ENCODE measurements at regions not wholly inside any gene's neighbourhood (a gene's known extent, or its start where the extent isn't known, plus 50 kb on each side); places are given as distances from the start of the nearest gene placed in this dataset.

DNA sequence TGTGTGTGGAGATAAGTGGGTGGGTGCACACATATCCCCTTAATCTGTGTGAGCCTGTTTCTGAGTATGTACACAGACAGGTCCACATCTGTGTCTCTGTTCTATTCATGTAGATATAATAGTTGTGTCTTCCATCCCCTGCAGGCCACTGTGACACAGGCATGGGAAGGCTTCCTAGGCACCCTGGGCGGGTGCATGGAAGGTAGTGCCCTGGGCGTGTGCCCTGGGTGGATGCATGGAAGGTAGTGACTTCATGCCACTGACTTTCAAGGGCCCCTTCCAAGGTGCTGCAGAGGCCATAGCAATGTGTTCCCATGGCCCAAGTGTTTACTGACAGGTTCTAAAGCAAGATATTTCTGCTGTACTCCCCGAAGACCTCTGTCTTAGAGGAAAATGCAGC, 462.5 kb upstream of the HS6ST1 start:
- Histone ChIP-seq H3K4me1 (no peaks in the 10 kb centered on the region), H3K27me3 (no peaks in the 10 kb centered on the region), H3K4me3 (ENCODE audit: low read depth, low read length) (no peak overlapping the region), H3K36me3 (no peaks in the 10 kb centered on the region), H3K9me3 (no peaks in the 10 kb centered on the region)
- TF ChIP-seq, protein P1, sequence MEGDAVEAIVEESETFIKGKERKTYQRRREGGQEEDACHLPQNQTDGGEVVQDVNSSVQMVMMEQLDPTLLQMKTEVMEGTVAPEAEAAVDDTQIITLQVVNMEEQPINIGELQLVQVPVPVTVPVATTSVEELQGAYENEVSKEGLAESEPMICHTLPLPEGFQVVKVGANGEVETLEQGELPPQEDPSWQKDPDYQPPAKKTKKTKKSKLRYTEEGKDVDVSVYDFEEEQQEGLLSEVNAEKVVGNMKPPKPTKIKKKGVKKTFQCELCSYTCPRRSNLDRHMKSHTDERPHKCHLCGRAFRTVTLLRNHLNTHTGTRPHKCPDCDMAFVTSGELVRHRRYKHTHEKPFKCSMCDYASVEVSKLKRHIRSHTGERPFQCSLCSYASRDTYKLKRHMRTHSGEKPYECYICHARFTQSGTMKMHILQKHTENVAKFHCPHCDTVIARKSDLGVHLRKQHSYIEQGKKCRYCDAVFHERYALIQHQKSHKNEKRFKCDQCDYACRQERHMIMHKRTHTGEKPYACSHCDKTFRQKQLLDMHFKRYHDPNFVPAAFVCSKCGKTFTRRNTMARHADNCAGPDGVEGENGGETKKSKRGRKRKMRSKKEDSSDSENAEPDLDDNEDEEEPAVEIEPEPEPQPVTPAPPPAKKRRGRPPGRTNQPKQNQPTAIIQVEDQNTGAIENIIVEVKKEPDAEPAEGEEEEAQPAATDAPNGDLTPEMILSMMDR (IDR thresholded peaks at IDR 0.05; ENCODE audit: low read depth, low read length): no peak
- DNase-seq: no peak

DNA sequence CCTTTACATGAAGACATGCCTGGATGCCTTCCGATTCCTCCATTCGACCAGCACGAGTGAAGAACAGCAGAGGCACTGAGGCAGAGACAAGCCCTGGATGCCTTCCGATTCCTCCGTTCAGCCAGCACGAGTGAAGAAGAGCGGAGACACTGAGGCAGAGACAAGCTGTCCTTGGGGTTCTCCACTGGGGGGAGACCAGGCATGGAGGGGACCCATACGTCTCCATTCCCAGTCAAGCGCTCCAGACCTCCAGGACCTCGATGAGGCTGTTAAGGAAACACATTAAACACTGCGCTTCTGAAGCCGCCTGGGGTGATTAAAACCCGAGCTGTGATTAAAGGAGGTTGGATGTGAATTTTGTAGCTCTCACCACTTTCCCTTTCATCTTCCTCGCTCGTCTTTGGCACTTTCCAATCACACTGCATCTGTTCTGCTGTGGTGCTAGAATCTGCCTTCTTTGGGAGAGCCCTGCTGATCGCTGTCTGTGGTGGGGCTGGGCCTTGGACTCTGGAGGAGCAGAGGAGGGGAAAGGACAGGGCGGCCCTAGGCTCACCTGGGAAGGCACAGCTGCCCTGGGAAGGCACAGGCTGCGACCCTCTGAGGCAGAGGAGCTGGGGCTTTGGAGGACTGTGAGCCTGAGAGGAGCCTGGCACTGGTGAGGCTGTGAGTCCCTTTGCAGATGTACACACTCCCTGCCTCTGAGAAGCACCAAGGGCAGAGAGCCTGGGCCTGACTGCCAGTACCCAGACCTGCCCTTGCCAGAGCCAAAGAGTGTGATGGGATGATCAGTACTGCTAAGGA, 463.1 kb upstream of the HS6ST1 start:
- no peaks in the 10 kb centered on the region for H3K27me3 ChIP-seq

DNA sequence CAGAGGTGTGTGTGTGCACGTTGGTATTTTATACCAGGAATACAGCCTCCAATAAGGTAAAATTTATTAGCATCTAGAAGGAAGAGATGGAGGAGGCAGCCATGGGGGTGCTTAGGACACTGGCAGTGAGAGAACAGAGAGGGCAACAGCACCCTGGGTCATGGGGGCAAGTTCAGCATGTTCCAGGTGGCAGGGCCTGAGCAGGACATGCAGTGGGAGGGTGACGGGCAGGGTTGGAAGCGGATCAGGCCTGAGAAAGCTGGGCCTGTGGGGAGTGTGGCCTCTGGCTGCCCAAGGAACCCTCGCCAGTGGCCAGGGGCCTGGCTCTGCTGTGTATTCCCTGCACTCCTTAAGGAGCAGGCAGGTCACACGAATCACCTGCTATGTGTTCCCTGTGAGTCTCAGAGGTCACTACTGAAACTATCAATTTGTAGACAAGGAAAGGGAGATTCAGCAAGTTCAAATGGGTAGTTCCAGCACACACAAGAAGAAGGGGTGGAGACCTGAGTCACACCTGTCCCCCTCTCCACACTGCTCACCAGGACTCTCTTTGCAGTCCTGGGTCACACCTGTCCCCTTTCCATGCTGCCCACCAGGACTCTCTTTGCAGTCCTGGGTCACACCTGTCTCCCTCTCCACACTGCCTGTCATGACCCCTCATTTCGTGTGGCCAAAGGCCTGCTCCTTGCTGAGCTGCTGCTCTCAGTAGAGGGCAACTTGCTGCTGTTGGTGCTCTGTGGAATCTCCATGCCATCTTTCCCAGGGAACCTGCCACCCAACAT, 463.9 kb upstream of the HS6ST1 start:
- Histone ChIP-seq H3K27me3 (no peaks in the 10 kb centered on the region), H3K36me3 (no peaks in the 10 kb centered on the region), H3K4me3 (ENCODE audit: low read depth, low read length) (no peak overlapping the region), H3K4me1 (no peaks in the 10 kb centered on the region), H3K9me3 (no peaks in the 10 kb centered on the region)
- DNase-seq: no peak
- TF ChIP-seq, protein P1 (IDR thresholded peaks at IDR 0.05; ENCODE audit: low read depth, low read length): no peak

More for the DNA sequence above, 463.1 kb upstream of the HS6ST1 start:
- H3K4me3 ChIP-seq (ENCODE audit: low read depth, low read length): no peak overlapping the region
- TF ChIP-seq, protein P1 (IDR thresholded peaks at IDR 0.05; ENCODE audit: low read depth, low read length): no peak
- no peak for DNase-seq
- no peaks in the 10 kb centered on the region for H3K36me3 ChIP-seq
- H3K4me1 ChIP-seq: no peaks in the 10 kb centered on the region
- H3K9me3 ChIP-seq: no peaks in the 10 kb centered on the region

DNA sequence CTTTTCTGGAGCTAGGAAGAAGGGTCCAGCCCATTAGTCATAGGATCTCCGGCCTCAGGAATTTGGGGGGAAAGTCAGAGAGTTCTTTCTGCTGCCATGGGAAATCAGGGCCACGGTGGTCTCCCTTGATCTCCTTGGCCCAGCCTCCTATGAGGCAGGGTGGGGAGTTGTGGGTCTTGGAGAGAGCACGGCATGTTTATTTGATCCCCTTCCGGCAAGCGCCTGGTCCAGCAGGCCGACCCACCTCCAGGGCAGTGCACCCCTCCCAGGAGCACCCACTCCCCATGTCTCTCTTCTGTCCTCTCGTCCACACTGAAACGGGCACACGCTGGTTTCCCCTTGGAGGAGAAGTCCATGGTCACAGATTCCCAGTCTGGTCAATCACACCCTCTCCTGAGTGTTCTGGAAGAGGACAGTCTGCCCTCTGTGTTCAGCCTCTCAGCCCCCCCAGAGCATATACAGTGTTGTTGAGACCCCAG, 464.6 kb upstream of the HS6ST1 start:
- Histone ChIP-seq H3K4me3 (ENCODE audit: low read depth, low read length) (no peak overlapping the region), H3K27me3 (no peaks in the 10 kb centered on the region), H3K36me3 (no peaks in the 10 kb centered on the region), H3K4me1 (no peaks in the 10 kb centered on the region), H3K9me3 (no peaks in the 10 kb centered on the region)
- TF ChIP-seq, protein P1 (IDR thresholded peaks at IDR 0.05; ENCODE audit: low read depth, low read length): no peak
- DNase-seq: no peak

DNA sequence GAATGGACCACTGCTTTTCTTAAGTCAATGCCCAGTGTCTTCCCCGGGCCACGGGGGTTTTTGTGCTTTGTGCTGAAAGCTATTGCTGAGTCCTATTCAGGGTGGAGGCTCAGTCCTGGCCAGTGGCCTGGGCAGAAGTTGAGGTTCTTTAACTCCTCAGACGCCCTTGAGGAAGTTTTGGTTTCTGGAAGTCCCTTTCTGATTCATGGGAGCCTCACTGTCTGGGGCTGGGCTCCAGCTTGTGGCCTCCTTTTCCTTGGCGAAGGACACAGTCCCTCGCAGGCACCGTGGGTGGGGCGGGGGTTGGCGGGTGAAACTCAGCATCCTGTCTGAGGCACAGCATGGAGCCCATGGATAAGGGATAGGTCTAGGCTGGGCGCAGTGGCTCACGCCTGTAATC, 465.2 kb upstream of the HS6ST1 start:
- no peak overlapping the region for H3K4me3 ChIP-seq (ENCODE audit: low read depth, low read length)
- DNase-seq: no peak
- H3K4me1 ChIP-seq: no peaks in the 10 kb centered on the region
- TF ChIP-seq, protein P1 (IDR thresholded peaks at IDR 0.05; ENCODE audit: low read depth, low read length): no peak
- H3K27me3 ChIP-seq: no peaks in the 10 kb centered on the region
- no peaks in the 10 kb centered on the region for H3K9me3 ChIP-seq
- no peaks in the 10 kb centered on the region for H3K36me3 ChIP-seq
